ENCODE measurements at regions not wholly inside any gene's neighbourhood (a gene's known extent, or its start where the extent isn't known, plus 50 kb on each side); places are given as distances from the start of the nearest gene placed in this dataset.

- TF ChIP-seq NFE2L2 (IDR thresholded peaks at IDR 0.05; ENCODE audit: low read length) (no peak), MAX (IDR thresholded peaks at IDR 0.05) (no peak), ETS1 (CRISPR knock-in tag; IDR thresholded peaks at IDR 0.05) (no peak), EHMT2 (IDR thresholded peaks at IDR 0.05; ENCODE audit: borderline replicate concordance, low read depth, low read length) (no peak)
Observed at GRCh38 chr11:69966583-69966835, 111.6 kb upstream of the ANO1 start.

All from HepG2 (cell line).